HCT116 (cell line): ENCODE measurements at regions not wholly inside any gene's neighbourhood (a gene's known extent, or its start where the extent isn't known, plus 50 kb on each side); places are given as distances from the start of the nearest gene placed in this dataset.

Experiments used
- ATAC-seq: fragments of 200-7000 bp; cut with Tn5 transposase; 2 replicates; pipeline ENCODE4 v1.9.1; 2020; ENCODE audit warnings: mild to moderate bottlenecking, moderate library complexity
- BruUV-seq: library from RNA; stranded (reverse); fragments of 400-500 nt; replicated peaks from 2 replicates; lab custom pipeline; 2021; lab: Mats Ljungman, UMichigan
- CTCF ChIA-PET: fragments of 300-600 bp; sonication (Branson Sonifier 250); formaldehyde crosslinking; loops from one replicate; lab custom pipeline; 2021; ENCODE audit warnings: antibody characterized with exemption; lab: Charles Lee
- POLR2A ChIA-PET: fragments of 300-600, 350-600 bp; sonication (Branson Sonifier 250); formaldehyde crosslinking; loops from one replicate; lab custom pipeline; 2021; ENCODE audit warnings: antibody characterized with exemption; lab: Charles Lee
- RAD21 ChIA-PET, 2 experiments: fragments of 300-600 bp; sonication (Branson Sonifier 250); formaldehyde crosslinking; loops; one replicate each; lab custom pipeline; 2023; ENCODE audit warnings: low total read pairs in 2 of 2; ENCODE audit not compliant: uncharacterized antibody in 2 of 2, unreplicated experiment in 2 of 2, low non-redundant PET in 1 of 2; lab: Charles Lee
- DNase-seq: peaks from one replicate; pipeline ENCODE4 v3.0.0-alpha.2; 2010; ENCODE audit warnings: low read depth, low spot score
- H2AFZ ChIP-seq: fragments of 200-600 bp; shearing (Covaris generic), sonication (generic); 2 replicates; pipeline ENCODE4 v1.6.1; 2017; ENCODE audit warnings: low read depth, mixed run types, mixed read lengths, antibody characterized with exemption, low read length; ENCODE audit not compliant: poor library complexity, severe bottlenecking
- H3K27ac ChIP-seq: 2 replicates; pipeline ENCODE4 v1.5.1; 2012; ENCODE audit warnings: low read depth, low read length
- H3K27me3 ChIP-seq: fragments of 200-600 bp; sonication (generic); 2 replicates; pipeline ENCODE4 v1.6.1; 2016; ENCODE audit warnings: mixed run types, low read length, mixed read lengths; ENCODE audit not compliant: insufficient read depth
- H3K36me3 ChIP-seq, 2 experiments: fragments of 200-500 bp in 1 of 2; fragments of 200-600 bp in 1 of 2; sonication (Bioruptor generic) in 1 of 2; sonication (generic) in 1 of 2; 2 replicates each; pipeline versions ENCODE4 v1.5.1 to v1.6.1; 2014 to 2016; ENCODE audit warnings: low read length in 2 of 2, inconsistent platforms in 1 of 2, mixed read lengths in 1 of 2, mixed run types in 1 of 2; ENCODE audit not compliant: insufficient read depth in 2 of 2, control insufficient read depth in 1 of 2
- H3K4me1 ChIP-seq, 2 experiments: fragments of 200-600 bp in 1 of 2; sonication (generic) in 1 of 2; 2 replicates each; pipeline versions ENCODE4 v1.5.1 to v1.6.1; 2012 to 2017; ENCODE audit warnings: low read length in 2 of 2, inconsistent platforms in 1 of 2, mild to moderate bottlenecking in 1 of 2, mixed read lengths in 1 of 2, mixed run types in 1 of 2, moderate library complexity in 1 of 2; ENCODE audit not compliant: insufficient read depth in 2 of 2, control insufficient read depth in 1 of 2
- H3K4me2 ChIP-seq: fragments of 200-600 bp; sonication (generic); 2 replicates; pipeline ENCODE4 v1.6.1; 2017; ENCODE audit warnings: mixed run types, low read length, mixed read lengths
- H3K4me3 ChIP-seq, 2 experiments: fragments of 200-600 bp in 1 of 2; sonication (generic) in 1 of 2; replicated peaks in 1 of 2; 2 replicates each; pipeline ENCODE4 v1.5.1; 2011 to 2016; ENCODE audit warnings: low read length in 2 of 2, control low read depth in 1 of 2, low read depth in 1 of 2, mild to moderate bottlenecking in 1 of 2, mixed read lengths in 1 of 2, mixed run types in 1 of 2
- H3K79me2 ChIP-seq: fragments of 200-600 bp; sonication (generic); 2 replicates; pipeline ENCODE4 v1.6.1; 2017; ENCODE audit warnings: mild to moderate bottlenecking, mixed run types, low read length, moderate library complexity, mixed read lengths; ENCODE audit not compliant: insufficient read depth
- H3K9ac ChIP-seq: fragments of 200-600 bp; sonication (generic); 2 replicates; pipeline ENCODE4 v1.6.1; 2016; ENCODE audit warnings: low read length, mixed read lengths
- H3K9me2 ChIP-seq: fragments of 200-600 bp; sonication (generic), shearing (Covaris generic); 2 replicates; pipeline ENCODE4 v1.6.1; 2017; ENCODE audit warnings: mixed run types, mild to moderate bottlenecking, moderate library complexity; ENCODE audit not compliant: insufficient read depth
- H3K9me3 ChIP-seq, 2 experiments: fragments of 200-500 bp in 1 of 2; fragments of 200-600 bp in 1 of 2; sonication (Bioruptor generic) in 1 of 2; sonication (generic) in 1 of 2; 2 replicates each; pipeline ENCODE4 v1.6.1; 2014 to 2017; ENCODE audit warnings: low read length in 2 of 2, mixed read lengths in 2 of 2, inconsistent platforms in 1 of 2, low read depth in 1 of 2, mild to moderate bottlenecking in 1 of 2, mixed run types in 1 of 2, moderate library complexity in 1 of 2; ENCODE audit not compliant: control insufficient read depth in 1 of 2, insufficient read depth in 1 of 2
- H4K20me1 ChIP-seq: fragments of 200-600 bp; sonication (generic), shearing (Covaris generic); 2 replicates; pipeline ENCODE4 v1.6.1; 2017; ENCODE audit warnings: mixed run types, mild to moderate bottlenecking, moderate library complexity; ENCODE audit not compliant: insufficient read depth
- CBX3 ChIP-seq: IDR thresholded peaks from 2 replicates; pipeline ENCODE4 v1.6.1; 2012; ENCODE audit warnings: low read depth
- EZH2 ChIP-seq: fragments of 200-600 bp; sonication (generic); IDR thresholded peaks from 2 replicates; pipeline ENCODE4 v1.6.1; 2017; ENCODE audit warnings: antibody characterized with exemption, mixed run types
- EZH2phosphoT487 ChIP-seq: fragments of 200-600 bp; IDR thresholded peaks from 2 replicates; pipeline ENCODE4 v1.6.1; 2018; ENCODE audit warnings: antibody characterized with exemption, borderline replicate concordance
- FOSL1 ChIP-seq: IDR thresholded peaks from 2 replicates; pipeline ENCODE4 v1.6.1; 2012; ENCODE audit warnings: low read depth
- JUND ChIP-seq: IDR thresholded peaks from 2 replicates; pipeline ENCODE4 v1.6.1; 2012
- POLR2AphosphoS5 ChIP-seq: IDR thresholded peaks from 2 replicates; pipeline ENCODE4 v1.6.1; 2011; ENCODE audit warnings: mild to moderate bottlenecking, low read depth, low read length, moderate library complexity
- RAD21 ChIP-seq: IDR thresholded peaks from 2 replicates; pipeline ENCODE4 v1.6.1; 2012; ENCODE audit warnings: low read depth, mild to moderate bottlenecking
- SIN3A ChIP-seq: IDR thresholded peaks from 2 replicates; pipeline ENCODE4 v1.6.1; 2012; ENCODE audit warnings: low read depth
- SRF ChIP-seq: IDR thresholded peaks from 2 replicates; pipeline ENCODE4 v1.6.1; 2012; ENCODE audit warnings: low read depth
- TCF7L2 ChIP-seq: IDR thresholded peaks from 2 replicates; pipeline ENCODE4 v1.7.0; 2011; ENCODE audit warnings: borderline replicate concordance, inconsistent platforms; ENCODE audit not compliant: insufficient read depth, insufficient read length; ENCODE audit errors: extremely low read depth
- ZFX ChIP-seq: fragments of 450-650 bp; IDR thresholded peaks from 2 replicates; pipeline ENCODE4 v1.6.1; 2017
- ZNF274 ChIP-seq: fragments of 200-500 bp; sonication (Bioruptor generic); IDR thresholded peaks from 2 replicates; pipeline ENCODE4 v1.6.1; 2014; ENCODE audit warnings: mild to moderate bottlenecking, low read depth, low read length, inconsistent platforms
- intact Hi-C: fragments of 100-400 bp; cut with micrococcal nuclease; formaldehyde crosslinking; loops from 2 replicates; pipeline ENCODE4 v1.10.0; 2022
- TF ChIP-seq, protein P1 (sequence below): IDR thresholded peaks from 2 replicates; pipeline ENCODE4 v1.6.1; 2012
- TF ChIP-seq, protein P2 (sequence below), 3 experiments: fragments of 200-600 bp in 1 of 3; sonication (generic) in 1 of 3; IDR thresholded peaks in 2 of 3; conservative IDR thresholded peaks in 1 of 3; 2 replicates each; pipeline ENCODE4 v1.5.1; 2012 to 2017; ENCODE audit warnings: low read depth in 2 of 3, low read length in 2 of 3, antibody characterized with exemption in 1 of 3, borderline replicate concordance in 1 of 3, control low read depth in 1 of 3, mild to moderate bottlenecking in 1 of 3, mixed read lengths in 1 of 3, mixed run types in 1 of 3, moderate library complexity in 1 of 3; ENCODE audit not compliant: insufficient read depth in 1 of 3
- TF ChIP-seq, protein P3 (sequence below): IDR thresholded peaks from 2 replicates; pipeline ENCODE4 v1.6.1; 2012; ENCODE audit warnings: low read depth
- TF ChIP-seq, protein P4 (sequence below): IDR thresholded peaks from 2 replicates; pipeline ENCODE4 v1.6.1; 2012
- TF ChIP-seq, protein P5 (sequence below): IDR thresholded peaks from 2 replicates; pipeline ENCODE4 v1.6.1; 2011; ENCODE audit warnings: mild to moderate bottlenecking, low read length, moderate library complexity; ENCODE audit not compliant: insufficient replicate concordance; ENCODE audit errors: extremely low read depth

DNA sequence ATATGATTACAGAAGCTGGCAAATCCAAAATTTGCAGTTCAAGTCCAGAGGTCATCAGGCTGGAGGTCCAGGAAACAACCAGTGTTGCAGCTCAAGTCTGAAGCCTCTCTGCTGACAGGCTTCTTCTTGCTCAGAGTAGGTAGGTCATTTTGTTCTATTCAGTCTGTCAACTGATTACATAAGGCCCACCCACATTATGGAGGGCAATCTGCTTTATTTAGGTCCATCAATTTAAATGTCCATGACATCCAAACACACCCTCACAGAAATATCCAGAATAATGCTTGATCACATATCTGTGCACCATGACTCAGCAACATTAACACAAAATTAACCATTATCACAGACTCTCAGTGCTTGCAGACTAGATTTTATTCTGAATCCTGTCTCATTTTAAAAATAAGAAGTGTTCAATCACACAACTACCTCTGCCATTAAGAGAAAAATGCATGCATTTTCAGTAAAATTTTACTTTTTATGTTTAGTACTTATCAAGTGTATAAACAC is 759.2 kb upstream of the ADGRB3 start:
- Histone ChIP-seq H3K27ac (no peak overlapping the region), H3K4me2 (no peak overlapping the region), H4K20me1 (no peaks in the 10 kb centered on the region), H3K4me1 (no peaks in the 10 kb centered on the region)
- intact Hi-C loops: no loop called here
- no TSS peak for BruUV-seq
- no peak for DNase-seq
- no peak for TF ChIP-seq RAD21
- TF ChIP-seq, protein P1, sequence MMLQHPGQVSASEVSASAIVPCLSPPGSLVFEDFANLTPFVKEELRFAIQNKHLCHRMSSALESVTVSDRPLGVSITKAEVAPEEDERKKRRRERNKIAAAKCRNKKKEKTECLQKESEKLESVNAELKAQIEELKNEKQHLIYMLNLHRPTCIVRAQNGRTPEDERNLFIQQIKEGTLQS: no peak
- no peak for TF ChIP-seq EZH2phosphoT487
- TF ChIP-seq, protein P2, sequence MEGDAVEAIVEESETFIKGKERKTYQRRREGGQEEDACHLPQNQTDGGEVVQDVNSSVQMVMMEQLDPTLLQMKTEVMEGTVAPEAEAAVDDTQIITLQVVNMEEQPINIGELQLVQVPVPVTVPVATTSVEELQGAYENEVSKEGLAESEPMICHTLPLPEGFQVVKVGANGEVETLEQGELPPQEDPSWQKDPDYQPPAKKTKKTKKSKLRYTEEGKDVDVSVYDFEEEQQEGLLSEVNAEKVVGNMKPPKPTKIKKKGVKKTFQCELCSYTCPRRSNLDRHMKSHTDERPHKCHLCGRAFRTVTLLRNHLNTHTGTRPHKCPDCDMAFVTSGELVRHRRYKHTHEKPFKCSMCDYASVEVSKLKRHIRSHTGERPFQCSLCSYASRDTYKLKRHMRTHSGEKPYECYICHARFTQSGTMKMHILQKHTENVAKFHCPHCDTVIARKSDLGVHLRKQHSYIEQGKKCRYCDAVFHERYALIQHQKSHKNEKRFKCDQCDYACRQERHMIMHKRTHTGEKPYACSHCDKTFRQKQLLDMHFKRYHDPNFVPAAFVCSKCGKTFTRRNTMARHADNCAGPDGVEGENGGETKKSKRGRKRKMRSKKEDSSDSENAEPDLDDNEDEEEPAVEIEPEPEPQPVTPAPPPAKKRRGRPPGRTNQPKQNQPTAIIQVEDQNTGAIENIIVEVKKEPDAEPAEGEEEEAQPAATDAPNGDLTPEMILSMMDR (IDR thresholded peaks at IDR 0.05 in 2 of 3, conservative IDR thresholded peaks at IDR 0.05 in 1 of 3; ENCODE audit: borderline replicate concordance in 1 of 3, insufficient read depth in 1 of 3, low read depth in 2 of 3, low read length in 2 of 3): no peak
- TF ChIP-seq SRF: no peak
- no peak for TF ChIP-seq SIN3A
- TF ChIP-seq, protein P3, sequence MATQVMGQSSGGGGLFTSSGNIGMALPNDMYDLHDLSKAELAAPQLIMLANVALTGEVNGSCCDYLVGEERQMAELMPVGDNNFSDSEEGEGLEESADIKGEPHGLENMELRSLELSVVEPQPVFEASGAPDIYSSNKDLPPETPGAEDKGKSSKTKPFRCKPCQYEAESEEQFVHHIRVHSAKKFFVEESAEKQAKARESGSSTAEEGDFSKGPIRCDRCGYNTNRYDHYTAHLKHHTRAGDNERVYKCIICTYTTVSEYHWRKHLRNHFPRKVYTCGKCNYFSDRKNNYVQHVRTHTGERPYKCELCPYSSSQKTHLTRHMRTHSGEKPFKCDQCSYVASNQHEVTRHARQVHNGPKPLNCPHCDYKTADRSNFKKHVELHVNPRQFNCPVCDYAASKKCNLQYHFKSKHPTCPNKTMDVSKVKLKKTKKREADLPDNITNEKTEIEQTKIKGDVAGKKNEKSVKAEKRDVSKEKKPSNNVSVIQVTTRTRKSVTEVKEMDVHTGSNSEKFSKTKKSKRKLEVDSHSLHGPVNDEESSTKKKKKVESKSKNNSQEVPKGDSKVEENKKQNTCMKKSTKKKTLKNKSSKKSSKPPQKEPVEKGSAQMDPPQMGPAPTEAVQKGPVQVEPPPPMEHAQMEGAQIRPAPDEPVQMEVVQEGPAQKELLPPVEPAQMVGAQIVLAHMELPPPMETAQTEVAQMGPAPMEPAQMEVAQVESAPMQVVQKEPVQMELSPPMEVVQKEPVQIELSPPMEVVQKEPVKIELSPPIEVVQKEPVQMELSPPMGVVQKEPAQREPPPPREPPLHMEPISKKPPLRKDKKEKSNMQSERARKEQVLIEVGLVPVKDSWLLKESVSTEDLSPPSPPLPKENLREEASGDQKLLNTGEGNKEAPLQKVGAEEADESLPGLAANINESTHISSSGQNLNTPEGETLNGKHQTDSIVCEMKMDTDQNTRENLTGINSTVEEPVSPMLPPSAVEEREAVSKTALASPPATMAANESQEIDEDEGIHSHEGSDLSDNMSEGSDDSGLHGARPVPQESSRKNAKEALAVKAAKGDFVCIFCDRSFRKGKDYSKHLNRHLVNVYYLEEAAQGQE: no peak
- TF ChIP-seq POLR2AphosphoS5: no peak
- TF ChIP-seq ZNF274: no peak
- no peak for TF ChIP-seq ZFX
- no peak for TF ChIP-seq EZH2
- no peak for TF ChIP-seq CBX3
- TF ChIP-seq TCF7L2: no peak
- TF ChIP-seq, protein P4, sequence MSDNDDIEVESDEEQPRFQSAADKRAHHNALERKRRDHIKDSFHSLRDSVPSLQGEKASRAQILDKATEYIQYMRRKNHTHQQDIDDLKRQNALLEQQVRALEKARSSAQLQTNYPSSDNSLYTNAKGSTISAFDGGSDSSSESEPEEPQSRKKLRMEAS: no peak
- no peak for TF ChIP-seq JUND
- no peak for TF ChIP-seq FOSL1
- TF ChIP-seq, protein P5, sequence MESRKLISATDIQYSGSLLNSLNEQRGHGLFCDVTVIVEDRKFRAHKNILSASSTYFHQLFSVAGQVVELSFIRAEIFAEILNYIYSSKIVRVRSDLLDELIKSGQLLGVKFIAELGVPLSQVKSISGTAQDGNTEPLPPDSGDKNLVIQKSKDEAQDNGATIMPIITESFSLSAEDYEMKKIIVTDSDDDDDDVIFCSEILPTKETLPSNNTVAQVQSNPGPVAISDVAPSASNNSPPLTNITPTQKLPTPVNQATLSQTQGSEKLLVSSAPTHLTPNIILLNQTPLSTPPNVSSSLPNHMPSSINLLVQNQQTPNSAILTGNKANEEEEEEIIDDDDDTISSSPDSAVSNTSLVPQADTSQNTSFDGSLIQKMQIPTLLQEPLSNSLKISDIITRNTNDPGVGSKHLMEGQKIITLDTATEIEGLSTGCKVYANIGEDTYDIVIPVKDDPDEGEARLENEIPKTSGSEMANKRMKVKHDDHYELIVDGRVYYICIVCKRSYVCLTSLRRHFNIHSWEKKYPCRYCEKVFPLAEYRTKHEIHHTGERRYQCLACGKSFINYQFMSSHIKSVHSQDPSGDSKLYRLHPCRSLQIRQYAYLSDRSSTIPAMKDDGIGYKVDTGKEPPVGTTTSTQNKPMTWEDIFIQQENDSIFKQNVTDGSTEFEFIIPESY: no peak
- TF ChIP-seq, all 23 proteins: peak for 0
- ATAC-seq: no peak
- Histone ChIP-seq H3K79me2 (no peaks in the 10 kb centered on the region), H3K9me3 (peaks cover 0 to 4% of the 10 kb centered on the region in 2 experiments; a peak in 1 of 4 replicates), H3K9ac (no peak overlapping the region), H3K27me3 (no peaks in the 10 kb centered on the region), H2AFZ (no peak overlapping the region), H3K9me2 (no peaks in the 10 kb centered on the region), H3K4me3 (no peak overlapping the region), H3K36me3 (no peaks in the 10 kb centered on the region)
- CTCF ChIA-PET: no interaction called here
- RAD21 ChIA-PET: no interaction called here
- POLR2A ChIA-PET: no interaction called here
